ENCODE measurements at regions not wholly inside any gene's neighbourhood (a gene's known extent, or its start where the extent isn't known, plus 50 kb on each side); places are given as distances from the start of the nearest gene placed in this dataset.

- TF ChIP-seq YY1 (IDR thresholded peaks at IDR 0.05; ENCODE audit: extremely low read depth, insufficient replicate concordance, low read depth, low read length) (no peak), POLR2A (IDR thresholded peaks at IDR 0.05; ENCODE audit: borderline replicate concordance, extremely low read depth, insufficient read depth, insufficient read length) (no peak), CTCF (IDR thresholded peaks at IDR 0.05 in 2 of 3, conservative IDR thresholded peaks at IDR 0.05 in 1 of 3; ENCODE audit: borderline replicate concordance in 1 of 3, insufficient read depth in 1 of 3, low read depth in 2 of 3, low read length in 2 of 3) (no peak)
Observed at GRCh38 chr4:140212646-140213045, 58.7 kb upstream of the MAML3 start.

All from HCT116 (cell line).